ENCODE measurements at regions not wholly inside any gene's neighbourhood (a gene's known extent, or its start where the extent isn't known, plus 50 kb on each side); places are given as distances from the start of the nearest gene placed in this dataset.

DNA sequence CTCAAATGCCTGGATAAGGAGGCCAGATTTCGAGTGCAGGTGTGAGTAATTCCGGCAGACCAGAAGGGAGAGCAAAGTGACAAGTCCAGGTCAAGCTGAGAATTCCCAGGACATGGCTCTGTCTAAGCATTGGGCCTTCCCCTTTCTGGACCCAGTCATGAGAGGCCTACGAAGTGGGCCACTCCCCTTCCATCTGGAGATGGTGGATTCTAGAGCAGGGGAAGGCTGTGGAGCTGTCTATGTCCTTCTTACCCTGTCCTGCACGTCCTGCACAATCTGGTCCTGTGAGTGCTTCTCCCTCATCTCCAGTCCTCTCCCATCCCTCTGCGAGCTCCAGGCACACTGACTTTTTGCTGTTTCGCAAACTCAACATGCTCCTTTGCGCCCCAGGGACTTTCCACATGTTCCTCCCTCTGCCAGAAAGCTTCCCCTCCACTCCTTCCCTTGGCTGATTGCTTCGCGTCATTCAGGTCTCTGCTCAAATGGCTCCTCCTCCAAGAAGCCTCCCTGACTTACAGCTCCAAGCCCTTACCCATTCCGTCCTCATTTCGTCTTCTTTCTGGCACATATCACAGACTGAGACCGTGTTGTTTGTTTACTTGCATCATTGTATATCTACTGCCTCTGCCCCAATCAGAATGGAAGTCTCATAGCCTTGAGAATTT lies 193.2 kb downstream of the URI1 start:
- DNase-seq (ENCODE audit: low spot score): no peak
- TF ChIP-seq, protein P1, sequence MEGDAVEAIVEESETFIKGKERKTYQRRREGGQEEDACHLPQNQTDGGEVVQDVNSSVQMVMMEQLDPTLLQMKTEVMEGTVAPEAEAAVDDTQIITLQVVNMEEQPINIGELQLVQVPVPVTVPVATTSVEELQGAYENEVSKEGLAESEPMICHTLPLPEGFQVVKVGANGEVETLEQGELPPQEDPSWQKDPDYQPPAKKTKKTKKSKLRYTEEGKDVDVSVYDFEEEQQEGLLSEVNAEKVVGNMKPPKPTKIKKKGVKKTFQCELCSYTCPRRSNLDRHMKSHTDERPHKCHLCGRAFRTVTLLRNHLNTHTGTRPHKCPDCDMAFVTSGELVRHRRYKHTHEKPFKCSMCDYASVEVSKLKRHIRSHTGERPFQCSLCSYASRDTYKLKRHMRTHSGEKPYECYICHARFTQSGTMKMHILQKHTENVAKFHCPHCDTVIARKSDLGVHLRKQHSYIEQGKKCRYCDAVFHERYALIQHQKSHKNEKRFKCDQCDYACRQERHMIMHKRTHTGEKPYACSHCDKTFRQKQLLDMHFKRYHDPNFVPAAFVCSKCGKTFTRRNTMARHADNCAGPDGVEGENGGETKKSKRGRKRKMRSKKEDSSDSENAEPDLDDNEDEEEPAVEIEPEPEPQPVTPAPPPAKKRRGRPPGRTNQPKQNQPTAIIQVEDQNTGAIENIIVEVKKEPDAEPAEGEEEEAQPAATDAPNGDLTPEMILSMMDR (IDR thresholded peaks at IDR 0.05; ENCODE audit: borderline replicate concordance, control extremely low read depth, extremely low read depth, insufficient read depth, missing control alignments): no peak
- in situ Hi-C loops (cut with MboI; ENCODE audit: low sequenced_read_pairs, unreplicated experiment): no loop called here

DNA sequence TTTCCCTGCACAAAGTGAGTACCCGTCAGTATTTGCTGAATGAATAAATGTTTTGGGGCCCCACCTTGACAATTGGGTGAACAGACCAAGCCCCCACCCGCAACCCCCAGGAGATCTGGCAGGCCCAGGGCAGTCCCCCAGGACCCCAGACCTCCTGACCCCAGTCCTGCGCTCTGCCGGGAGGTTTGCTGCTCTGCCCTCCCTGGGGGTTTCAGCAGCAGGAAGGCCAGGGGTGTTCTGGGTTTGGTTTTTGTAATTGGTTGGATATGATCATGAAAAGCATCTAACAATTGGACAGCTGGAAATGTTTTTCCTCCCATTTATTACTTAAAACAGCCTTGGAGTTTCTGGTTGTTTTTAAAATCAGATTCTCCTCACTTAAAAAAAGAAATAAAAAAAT lies 193.8 kb downstream of the URI1 start:
- no peak for DNase-seq (ENCODE audit: low spot score)
- TF ChIP-seq, protein P1 (IDR thresholded peaks at IDR 0.05; ENCODE audit: borderline replicate concordance, control extremely low read depth, extremely low read depth, insufficient read depth, missing control alignments): no peak
- in situ Hi-C loops (cut with MboI; ENCODE audit: low sequenced_read_pairs, unreplicated experiment): no loop called here

DNA sequence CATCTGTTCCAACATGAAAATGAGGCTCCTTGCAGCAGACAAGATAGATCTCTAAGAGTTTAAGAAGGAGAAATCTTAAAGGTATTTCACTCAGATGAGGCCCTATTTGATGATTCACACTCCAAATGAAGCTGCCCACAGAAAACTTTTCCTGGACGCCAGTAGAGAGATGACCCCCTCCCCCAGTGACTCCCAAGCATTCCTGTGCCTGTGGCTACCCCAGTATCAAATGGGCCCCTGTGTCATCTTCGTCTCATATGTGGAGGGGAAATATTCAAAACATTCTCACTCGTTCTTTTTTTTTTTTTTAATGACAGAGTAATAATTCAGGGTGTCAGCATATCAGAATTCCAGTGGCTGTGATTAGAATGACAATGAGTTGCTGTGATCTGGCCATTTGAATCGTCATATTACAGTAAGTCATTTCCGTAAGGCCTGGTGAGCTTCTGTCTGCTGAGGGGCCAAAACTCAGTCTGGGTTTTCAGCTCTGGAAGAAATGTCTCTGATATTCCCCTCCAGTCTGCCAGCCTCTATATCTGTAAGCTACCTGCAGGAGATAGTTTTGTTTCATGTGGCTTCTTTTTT lies 194.7 kb downstream of the URI1 start:
- no peak for DNase-seq (ENCODE audit: low spot score)
- in situ Hi-C loops (cut with MboI; ENCODE audit: low sequenced_read_pairs, unreplicated experiment): no loop called here
- TF ChIP-seq, protein P1 (IDR thresholded peaks at IDR 0.05; ENCODE audit: borderline replicate concordance, control extremely low read depth, extremely low read depth, insufficient read depth, missing control alignments): no peak

DNA sequence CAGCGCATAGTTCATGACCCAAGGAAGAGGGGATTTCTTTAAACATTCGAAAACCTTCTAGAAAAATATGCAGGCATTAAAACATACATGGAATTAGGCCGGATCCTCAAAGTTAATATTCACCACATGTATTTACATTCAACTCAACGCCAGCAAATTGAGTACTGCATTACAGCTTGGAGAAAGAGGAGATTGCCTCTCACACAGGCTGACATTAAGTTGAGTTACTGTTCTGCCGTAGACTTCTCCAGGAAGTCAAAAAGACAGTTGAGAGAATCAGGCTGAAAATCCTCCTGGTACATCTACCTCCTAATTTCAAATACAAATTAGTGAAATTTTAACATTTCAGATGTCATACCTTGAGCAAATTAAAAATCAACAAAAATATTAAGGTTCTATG lies 195.7 kb downstream of the URI1 start:
- no peak for DNase-seq (ENCODE audit: low spot score)
- in situ Hi-C loops (cut with MboI; ENCODE audit: low sequenced_read_pairs, unreplicated experiment): no loop called here
- TF ChIP-seq, protein P1 (IDR thresholded peaks at IDR 0.05; ENCODE audit: borderline replicate concordance, control extremely low read depth, extremely low read depth, insufficient read depth, missing control alignments): no peak

DNA sequence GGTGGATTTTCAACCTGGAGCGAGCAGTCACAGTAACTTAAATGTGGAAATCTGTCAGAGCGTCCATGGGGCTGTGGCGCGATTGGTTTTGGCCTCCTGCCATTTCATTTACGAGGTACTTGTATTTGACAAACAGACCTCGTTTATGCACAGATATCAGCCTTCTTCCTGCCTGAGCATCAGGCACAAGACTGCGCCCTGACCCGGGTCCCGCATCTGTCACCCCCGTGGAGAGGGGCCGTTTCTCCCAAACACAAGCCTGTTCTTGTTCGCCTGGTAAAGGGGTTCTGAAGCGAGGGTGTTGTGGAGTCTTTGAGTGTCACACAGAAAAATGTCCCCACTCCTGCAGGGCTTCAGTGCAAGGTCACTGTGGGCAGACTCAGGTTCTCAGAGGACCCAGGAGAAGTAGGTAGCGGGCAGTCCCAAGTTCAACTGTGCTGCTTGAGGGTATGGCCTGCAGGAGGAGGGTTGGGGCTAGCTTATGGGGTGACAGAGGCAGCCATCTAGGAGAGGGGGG lies 202.3 kb downstream of the URI1 start:
- in situ Hi-C loops (cut with MboI; ENCODE audit: low sequenced_read_pairs, unreplicated experiment): no loop called here
- TF ChIP-seq, protein P1 (IDR thresholded peaks at IDR 0.05; ENCODE audit: borderline replicate concordance, control extremely low read depth, extremely low read depth, insufficient read depth, missing control alignments): no peak
- DNase-seq (ENCODE audit: low spot score): no peak

DNA sequence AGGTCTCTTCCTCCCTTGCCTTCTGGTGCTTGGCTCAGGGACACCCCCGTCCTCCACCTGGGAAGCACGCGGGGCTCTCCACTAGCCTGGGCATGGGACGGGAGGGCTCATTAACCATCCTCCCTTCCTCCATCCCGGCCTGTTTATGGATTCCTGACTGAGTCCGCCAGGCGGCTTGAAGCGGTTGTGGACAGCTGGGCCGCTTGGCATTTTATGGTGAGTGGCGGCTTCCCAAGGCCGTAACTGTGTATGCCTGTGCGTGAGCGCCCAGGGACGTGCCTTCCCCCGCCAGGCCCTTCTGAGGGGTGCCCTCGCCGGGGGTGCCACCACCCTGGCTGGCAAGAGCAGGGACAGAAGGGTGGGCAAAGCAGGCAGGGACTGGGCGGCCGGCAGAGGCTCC lies 202.8 kb downstream of the URI1 start:
- no peak for DNase-seq (ENCODE audit: low spot score)
- in situ Hi-C loops (cut with MboI; ENCODE audit: low sequenced_read_pairs, unreplicated experiment): no loop called here
- TF ChIP-seq, protein P1 (IDR thresholded peaks at IDR 0.05; ENCODE audit: borderline replicate concordance, control extremely low read depth, extremely low read depth, insufficient read depth, missing control alignments): no peak
